ENCODE measurements at regions not wholly inside any gene's neighbourhood (a gene's known extent, or its start where the extent isn't known, plus 50 kb on each side); places are given as distances from the start of the nearest gene placed in this dataset.

DNA sequence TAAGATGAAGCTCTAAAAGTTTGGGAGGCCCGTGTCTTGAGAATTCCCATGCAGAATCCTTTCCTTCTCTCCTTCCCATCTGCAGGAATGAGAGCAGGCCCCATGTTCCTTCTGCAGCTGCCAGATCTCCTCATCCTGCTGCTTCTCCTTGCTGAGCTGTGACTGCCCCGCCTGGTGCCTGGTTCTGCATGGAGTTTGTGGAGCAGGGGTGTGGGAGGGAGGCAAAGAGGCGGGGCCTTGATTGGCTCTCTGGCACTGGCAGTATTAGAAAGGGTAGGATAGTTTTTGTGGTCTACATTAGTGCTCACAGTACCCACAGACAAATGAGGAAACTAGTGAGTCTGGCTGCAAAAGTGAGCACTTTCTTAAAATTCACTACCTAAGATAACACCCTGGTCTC, 91.1 kb upstream of the CLPB start:
- CTCF ChIA-PET: interaction anchor here (0.6 to 1.9 kb wide), 6 partner anchors 10 to 84 kb away, joined by 3 to 14 read pairs (median 4); no protein-coding TSS in a partner anchor

More for the DNA sequence above, 91.1 kb upstream of the CLPB start:
- DNase-seq (ENCODE audit: low spot score) (peak; percentile 29), ATAC-seq (peak; percentile 96)
- no peak for TF ChIP-seq AFF4 (CRISPR knock-in tag; IDR thresholded peaks at IDR 0.05; ENCODE audit: borderline replicate concordance)
- TF ChIP-seq CREM (CRISPR knock-in tag; IDR thresholded peaks at IDR 0.05): no peak
- no peak for TF ChIP-seq ESRRA (CRISPR knock-in tag; IDR thresholded peaks at IDR 0.05; ENCODE audit: borderline replicate concordance)
- TF ChIP-seq OVOL2 (CRISPR knock-in tag; IDR thresholded peaks at IDR 0.05; ENCODE audit: borderline replicate concordance): no peak
- no peak for TF ChIP-seq MXD4 (CRISPR knock-in tag; IDR thresholded peaks at IDR 0.05; ENCODE audit: borderline replicate concordance)
- TF ChIP-seq, protein P1, sequence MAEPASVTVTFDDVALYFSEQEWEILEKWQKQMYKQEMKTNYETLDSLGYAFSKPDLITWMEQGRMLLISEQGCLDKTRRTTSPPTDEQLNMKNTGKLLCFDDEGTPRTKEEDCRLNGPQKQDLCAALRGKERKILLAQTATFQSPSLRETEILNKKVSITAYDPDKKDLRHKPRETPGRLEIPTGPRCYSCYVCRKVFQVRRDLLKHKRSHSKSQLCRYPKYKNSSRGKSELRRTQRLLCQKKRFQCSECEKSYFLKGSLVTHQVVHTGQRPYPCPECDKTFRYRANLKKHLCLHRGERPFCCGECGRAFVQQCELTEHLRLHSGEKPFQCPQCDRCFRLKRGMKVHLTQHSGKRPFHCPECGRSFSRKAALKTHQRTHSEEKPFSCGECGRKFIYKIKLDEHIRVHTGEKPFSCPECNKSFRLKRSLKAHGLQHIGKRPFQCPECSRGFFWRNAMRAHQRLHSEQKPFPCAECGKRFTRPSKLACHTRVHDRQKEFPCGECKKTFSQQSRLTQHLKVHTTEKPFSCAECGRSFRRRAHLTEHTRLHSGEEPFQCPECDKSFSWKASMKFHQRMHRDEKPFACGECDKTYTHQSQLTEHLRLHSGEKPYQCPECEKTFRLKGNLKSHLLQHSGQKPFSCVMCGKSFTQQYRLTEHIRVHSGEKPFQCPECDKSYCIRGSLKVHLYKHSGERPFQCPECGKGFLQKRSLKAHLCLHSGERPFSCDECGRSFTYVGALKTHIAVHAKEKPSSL (CRISPR knock-in tag; conservative IDR thresholded peaks at IDR 0.05): no peak
- TF ChIP-seq E2F1 (CRISPR knock-in tag; IDR thresholded peaks at IDR 0.05): no peak
- no peak for TF ChIP-seq NFATC4 (CRISPR knock-in tag; IDR thresholded peaks at IDR 0.05)
- TF ChIP-seq TEAD4 (CRISPR knock-in tag; IDR thresholded peaks at IDR 0.05): no peak
- TF ChIP-seq GTF2I (CRISPR knock-in tag; conservative IDR thresholded peaks at IDR 0.05): no peak
- no peak for TF ChIP-seq TCF7 (CRISPR knock-in tag; IDR thresholded peaks at IDR 0.05; ENCODE audit: low read depth)
- TF ChIP-seq ZNF671 (CRISPR knock-in tag; IDR thresholded peaks at IDR 0.05): no peak
- no peak for TF ChIP-seq ZNF512 (CRISPR knock-in tag; IDR thresholded peaks at IDR 0.05; ENCODE audit: borderline replicate concordance)
- no peak for TF ChIP-seq NFYB (CRISPR knock-in tag; conservative IDR thresholded peaks at IDR 0.05; ENCODE audit: low read depth)
- no peaks in the 10 kb centered on the region; the same call in 1 of the 2 replicates for H3K4me1 Mint-ChIP-seq
- no peak overlapping the region for H3K27ac Mint-ChIP-seq
- no peaks in the 10 kb centered on the region for H3K9me3 Mint-ChIP-seq
- H3K4me3 Mint-ChIP-seq: no peak overlapping the region
- POLR2A ChIA-PET: no interaction called here
- no peaks in the 10 kb centered on the region for H3K27me3 Mint-ChIP-seq (ENCODE audit: low read depth)
- no peaks in the 10 kb centered on the region for H3K36me3 Mint-ChIP-seq

Measured in WTC11 (cell line).